B cell (primary cell): ENCODE measurements at regions not wholly inside any gene's neighbourhood (a gene's known extent, or its start where the extent isn't known, plus 50 kb on each side); places are given as distances from the start of the nearest gene placed in this dataset.

Source experiments
- EZH2 ChIP-seq: IDR thresholded peaks from 2 replicates; pipeline ENCODE4 v1.6.1; 2012; ENCODE audit warnings: borderline replicate concordance, low read depth, mild to moderate bottlenecking, moderate library complexity, low read length; ENCODE audit not compliant: insufficient read depth, poor library complexity, severe bottlenecking
- TF ChIP-seq, protein P1 (sequence below): fragments of 200-600 bp; IDR thresholded peaks from one replicate; pipeline ENCODE4 v1.8.0; 2022; ENCODE audit warnings: antibody characterized with exemption, mild to moderate bottlenecking

DNA sequence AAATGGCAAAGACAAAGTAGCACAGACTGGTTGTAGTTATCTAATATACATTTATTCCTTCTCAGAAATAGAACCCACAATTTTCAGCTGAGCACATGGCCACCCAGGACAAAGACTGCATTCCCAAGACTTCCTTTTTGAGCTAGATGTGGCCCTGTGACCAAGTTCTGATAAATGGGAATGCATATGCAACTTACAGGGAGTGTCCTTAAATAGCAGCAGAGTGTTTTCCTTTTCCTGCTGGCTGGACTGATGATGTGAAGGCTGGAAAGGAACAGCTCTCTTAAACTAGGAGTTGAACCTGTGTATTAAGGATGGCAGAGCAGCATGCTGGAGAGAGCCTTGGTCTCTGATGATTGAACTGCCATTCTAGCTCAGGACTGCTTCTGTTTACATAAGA lies 74.7 kb upstream of the TNPO1 start:
- TF ChIP-seq, protein P1, sequence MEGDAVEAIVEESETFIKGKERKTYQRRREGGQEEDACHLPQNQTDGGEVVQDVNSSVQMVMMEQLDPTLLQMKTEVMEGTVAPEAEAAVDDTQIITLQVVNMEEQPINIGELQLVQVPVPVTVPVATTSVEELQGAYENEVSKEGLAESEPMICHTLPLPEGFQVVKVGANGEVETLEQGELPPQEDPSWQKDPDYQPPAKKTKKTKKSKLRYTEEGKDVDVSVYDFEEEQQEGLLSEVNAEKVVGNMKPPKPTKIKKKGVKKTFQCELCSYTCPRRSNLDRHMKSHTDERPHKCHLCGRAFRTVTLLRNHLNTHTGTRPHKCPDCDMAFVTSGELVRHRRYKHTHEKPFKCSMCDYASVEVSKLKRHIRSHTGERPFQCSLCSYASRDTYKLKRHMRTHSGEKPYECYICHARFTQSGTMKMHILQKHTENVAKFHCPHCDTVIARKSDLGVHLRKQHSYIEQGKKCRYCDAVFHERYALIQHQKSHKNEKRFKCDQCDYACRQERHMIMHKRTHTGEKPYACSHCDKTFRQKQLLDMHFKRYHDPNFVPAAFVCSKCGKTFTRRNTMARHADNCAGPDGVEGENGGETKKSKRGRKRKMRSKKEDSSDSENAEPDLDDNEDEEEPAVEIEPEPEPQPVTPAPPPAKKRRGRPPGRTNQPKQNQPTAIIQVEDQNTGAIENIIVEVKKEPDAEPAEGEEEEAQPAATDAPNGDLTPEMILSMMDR: no peak
- TF ChIP-seq EZH2: no peak
